Dendritic cell treated with granulocyte-macrophage colony-stimulating factor and Interleukin-4, amounts not matched to agents 40 ng/mL and 50 ng/mL, for 4 days (primary cell): ENCODE measurements at regions not wholly inside any gene's neighbourhood (a gene's known extent, or its start where the extent isn't known, plus 50 kb on each side); places are given as distances from the start of the nearest gene placed in this dataset.

Experiments
- H3K27ac Mint-ChIP-seq: one replicate; pipeline ENCODE4 v1.8.0; 2022; ENCODE audit warnings: mild to moderate bottlenecking, mixed read lengths
- H3K27me3 Mint-ChIP-seq: one replicate; pipeline ENCODE4 v1.8.0; 2022; ENCODE audit warnings: mild to moderate bottlenecking, mixed read lengths
- H3K36me3 Mint-ChIP-seq: one replicate; pipeline ENCODE4 v1.8.0; 2022; ENCODE audit warnings: low read depth, mixed read lengths
- H3K4me1 Mint-ChIP-seq: one replicate; pipeline ENCODE4 v1.8.0; 2022; ENCODE audit warnings: low read depth, mixed read lengths
- H3K4me3 Mint-ChIP-seq: one replicate; pipeline ENCODE4 v1.8.0; 2022; ENCODE audit warnings: mild to moderate bottlenecking, moderate library complexity, mixed read lengths
- H3K9me3 Mint-ChIP-seq: one replicate; pipeline ENCODE4 v1.8.0; 2022; ENCODE audit warnings: mixed read lengths
- intact Hi-C: fragments of 100-400 bp; cut with micrococcal nuclease; formaldehyde crosslinking; loops from one replicate; pipeline ENCODE4 v1.15.0; 2022

- intact Hi-C loops, result no loop called here
- Mint-ChIP-seq H3K4me1 (no peaks in the 10 kb centered on the region), H3K9me3 (peaks cover 35% of the 10 kb centered on the region), H3K27me3 (no peaks in the 10 kb centered on the region), H3K36me3 (no peaks in the 10 kb centered on the region), H3K27ac (no peak overlapping the region), H3K4me3 (no peak overlapping the region)
These were observed 833.6 kb upstream of the AGA start for GRCh38 chr4:178275671-178276360.

GRCh38 chr4:178280362-178280761, 838.1 kb upstream of the AGA start:
- H3K27me3 Mint-ChIP-seq, result no peaks in the 10 kb centered on the region
- no peak overlapping the region for H3K4me3 Mint-ChIP-seq

GRCh38 chr4:178288462-178288861, 846.2 kb upstream of the AGA start:
- Mint-ChIP-seq H3K27ac (no peak overlapping the region), H3K4me3 (no peak overlapping the region), H3K9me3 (peaks cover 24% of the 10 kb centered on the region), H3K27me3 (no peaks in the 10 kb centered on the region), H3K4me1 (no peaks in the 10 kb centered on the region), H3K36me3 (no peaks in the 10 kb centered on the region)
- intact Hi-C loops, result no loop called here

More at GRCh38 chr4:178280362-178280761, 838.1 kb upstream of the AGA start:
- Mint-ChIP-seq H3K9me3 (peaks cover 25% of the 10 kb centered on the region), H3K36me3 (no peaks in the 10 kb centered on the region), H3K27ac (no peak overlapping the region), H3K4me1 (no peaks in the 10 kb centered on the region)
- intact Hi-C loops, result no loop called here

- no peak overlapping the region for H3K4me3 Mint-ChIP-seq
- no peaks in the 10 kb centered on the region for H3K36me3 Mint-ChIP-seq
- H3K4me1 Mint-ChIP-seq, result no peaks in the 10 kb centered on the region
- H3K27ac Mint-ChIP-seq, result no peak overlapping the region
- intact Hi-C loops, result no loop called here
- H3K9me3 Mint-ChIP-seq, result peaks cover 38% of the 10 kb centered on the region
- H3K27me3 Mint-ChIP-seq, result no peaks in the 10 kb centered on the region
These were observed 851.4 kb upstream of the AGA start for GRCh38 chr4:178293601-178294000.

GRCh38 chr4:178296669-178297068, 854.4 kb upstream of the AGA start:
- no peak overlapping the region for H3K27ac Mint-ChIP-seq
- no peaks in the 10 kb centered on the region for H3K36me3 Mint-ChIP-seq
- H3K9me3 Mint-ChIP-seq, result peaks cover 38% of the 10 kb centered on the region
- no peak overlapping the region for H3K4me3 Mint-ChIP-seq
- no peaks in the 10 kb centered on the region for H3K4me1 Mint-ChIP-seq
- no peaks in the 10 kb centered on the region for H3K27me3 Mint-ChIP-seq
- intact Hi-C loops, result no loop called here

- intact Hi-C loops, result no loop called here
- Mint-ChIP-seq H3K27ac (no peak overlapping the region), H3K9me3 (no peaks in the 10 kb centered on the region), H3K4me3 (no peak overlapping the region), H3K27me3 (no peaks in the 10 kb centered on the region), H3K36me3 (no peaks in the 10 kb centered on the region), H3K4me1 (no peaks in the 10 kb centered on the region)
These were observed 864.3 kb upstream of the AGA start for GRCh38 chr4:178306565-178306964.

GRCh38 chr4:178309890-178310289, 867.7 kb upstream of the AGA start:
- Mint-ChIP-seq H3K27me3 (no peaks in the 10 kb centered on the region), H3K27ac (no peak overlapping the region), H3K36me3 (no peaks in the 10 kb centered on the region), H3K4me1 (no peaks in the 10 kb centered on the region), H3K4me3 (no peak overlapping the region), H3K9me3 (no peaks in the 10 kb centered on the region)
- intact Hi-C loops, result no loop called here

GRCh38 chr4:178311997-178312396, 869.8 kb upstream of the AGA start:
- no peaks in the 10 kb centered on the region for H3K4me1 Mint-ChIP-seq
- H3K36me3 Mint-ChIP-seq, result no peaks in the 10 kb centered on the region
- intact Hi-C loops, result no loop called here
- H3K27me3 Mint-ChIP-seq, result no peaks in the 10 kb centered on the region
- no peak overlapping the region for H3K4me3 Mint-ChIP-seq
- no peak overlapping the region for H3K27ac Mint-ChIP-seq
- no peaks in the 10 kb centered on the region for H3K9me3 Mint-ChIP-seq

GRCh38 chr4:178314287-178314686, 872.0 kb upstream of the AGA start:
- H3K4me3 Mint-ChIP-seq, result no peak overlapping the region
- H3K9me3 Mint-ChIP-seq, result peaks cover under 1% of the 10 kb centered on the region
- H3K36me3 Mint-ChIP-seq, result no peaks in the 10 kb centered on the region
- H3K27ac Mint-ChIP-seq, result no peak overlapping the region
- H3K27me3 Mint-ChIP-seq, result no peaks in the 10 kb centered on the region
- intact Hi-C loops, result no loop called here
- H3K4me1 Mint-ChIP-seq, result no peaks in the 10 kb centered on the region

- Mint-ChIP-seq H3K9me3 (peaks cover 15% of the 10 kb centered on the region), H3K36me3 (no peaks in the 10 kb centered on the region)
These were observed 874.0 kb upstream of the AGA start for GRCh38 chr4:178316211-178316610.

GRCh38 chr4:178320003-178320402, 877.8 kb upstream of the AGA start:
- Mint-ChIP-seq H3K27ac (no peak overlapping the region), H3K27me3 (no peaks in the 10 kb centered on the region), H3K9me3 (peaks cover 27% of the 10 kb centered on the region), H3K4me3 (no peak overlapping the region), H3K36me3 (no peaks in the 10 kb centered on the region), H3K4me1 (no peaks in the 10 kb centered on the region)
- intact Hi-C loops, result no loop called here

More at GRCh38 chr4:178316211-178316610, 874.0 kb upstream of the AGA start:
- Mint-ChIP-seq H3K4me3 (no peak overlapping the region), H3K4me1 (no peaks in the 10 kb centered on the region), H3K27ac (no peak overlapping the region), H3K27me3 (no peaks in the 10 kb centered on the region)
- intact Hi-C loops, result no loop called here

- Mint-ChIP-seq H3K36me3 (no peaks in the 10 kb centered on the region), H3K9me3 (peaks cover 37% of the 10 kb centered on the region), H3K27ac (no peak overlapping the region), H3K4me3 (no peak overlapping the region), H3K27me3 (no peaks in the 10 kb centered on the region), H3K4me1 (no peaks in the 10 kb centered on the region)
- intact Hi-C loops, result no loop called here
These were observed 880.4 kb upstream of the AGA start for GRCh38 chr4:178322524-178323183.

GRCh38 chr4:178329226-178329872, 887.1 kb upstream of the AGA start:
- H3K9me3 Mint-ChIP-seq, result peaks cover 24% of the 10 kb centered on the region
- H3K36me3 Mint-ChIP-seq, result no peaks in the 10 kb centered on the region
- H3K4me3 Mint-ChIP-seq, result no peak overlapping the region
- H3K4me1 Mint-ChIP-seq, result no peaks in the 10 kb centered on the region
- H3K27me3 Mint-ChIP-seq, result no peaks in the 10 kb centered on the region
- intact Hi-C loops, result no loop called here
- no peak overlapping the region for H3K27ac Mint-ChIP-seq

- no peak overlapping the region for H3K4me3 Mint-ChIP-seq
- no peaks in the 10 kb centered on the region for H3K4me1 Mint-ChIP-seq
- no peaks in the 10 kb centered on the region for H3K27me3 Mint-ChIP-seq
- H3K27ac Mint-ChIP-seq, result no peak overlapping the region
- no peaks in the 10 kb centered on the region for H3K36me3 Mint-ChIP-seq
- peaks cover 18% of the 10 kb centered on the region for H3K9me3 Mint-ChIP-seq
- intact Hi-C loops, result no loop called here
These were observed 891.1 kb upstream of the AGA start for GRCh38 chr4:178333355-178333754.
